ENCODE measurements at regions not wholly inside any gene's neighbourhood (a gene's known extent, or its start where the extent isn't known, plus 50 kb on each side); places are given as distances from the start of the nearest gene placed in this dataset.
"Not testable (repeated sequence)": the region's sequence is repeated elsewhere in the genome, so short reads cannot be mapped to it uniquely, and the experiment has no call there.

GRCh38 chr2:77666251-77666980 lies 144.2 kb upstream of the LRRTM4 start:
- Mint-ChIP-seq H3K4me1 (no peaks in the 10 kb centered on the region), H3K27me3 (no peaks in the 10 kb centered on the region), H3K4me3 (no peak overlapping the region), H3K27ac (no peak overlapping the region), H3K9me3 (no peaks in the 10 kb centered on the region), H3K36me3 (no peaks in the 10 kb centered on the region)
- ATAC-seq, result no peak

- H3K4me3 Mint-ChIP-seq, H3K9me3 Mint-ChIP-seq: not testable (repeated sequence)
Measured at GRCh38 chr2:77684543-77685319, 162.6 kb upstream of the LRRTM4 start.

GRCh38 chr2:77712601-77713000 lies 190.4 kb upstream of the LRRTM4 start:
- H3K27me3 Mint-ChIP-seq, result no peaks in the 10 kb centered on the region
- H3K36me3 Mint-ChIP-seq, result no peaks in the 10 kb centered on the region
- no peak overlapping the region for H3K4me3 Mint-ChIP-seq
- no peak overlapping the region for H3K27ac Mint-ChIP-seq
- no peaks in the 10 kb centered on the region for H3K4me1 Mint-ChIP-seq
- no peaks in the 10 kb centered on the region for H3K9me3 Mint-ChIP-seq
- ATAC-seq, result no peak

More at GRCh38 chr2:77684543-77685319, 162.6 kb upstream of the LRRTM4 start:
- not testable (repeated sequence) for H3K27ac Mint-ChIP-seq, H3K36me3 Mint-ChIP-seq, H3K27me3 Mint-ChIP-seq, ATAC-seq, H3K4me1 Mint-ChIP-seq

GRCh38 chr2:77713412-77713811 lies 191.2 kb upstream of the LRRTM4 start:
- Mint-ChIP-seq H3K4me1 (no peaks in the 10 kb centered on the region), H3K9me3 (no peaks in the 10 kb centered on the region), H3K4me3 (no peak overlapping the region), H3K27me3 (no peaks in the 10 kb centered on the region), H3K27ac (no peak overlapping the region), H3K36me3 (no peaks in the 10 kb centered on the region)
- ATAC-seq, result no peak

- Mint-ChIP-seq H3K36me3 (no peaks in the 10 kb centered on the region), H3K27ac (no peak overlapping the region), H3K9me3 (no peaks in the 10 kb centered on the region), H3K27me3 (no peaks in the 10 kb centered on the region), H3K4me1 (no peaks in the 10 kb centered on the region), H3K4me3 (no peak overlapping the region)
- no peak for ATAC-seq
Measured at GRCh38 chr2:77720115-77720514, 197.9 kb upstream of the LRRTM4 start.

- no peak for ATAC-seq
- Mint-ChIP-seq H3K9me3 (no peaks in the 10 kb centered on the region), H3K36me3 (no peaks in the 10 kb centered on the region), H3K4me1 (no peaks in the 10 kb centered on the region), H3K4me3 (no peak overlapping the region), H3K27ac (no peak overlapping the region), H3K27me3 (no peaks in the 10 kb centered on the region)
Measured at GRCh38 chr2:77721593-77721992, 199.4 kb upstream of the LRRTM4 start.

- Mint-ChIP-seq H3K9me3 (no peaks in the 10 kb centered on the region), H3K27me3 (no peaks in the 10 kb centered on the region)
Measured at GRCh38 chr2:77725045-77725444, 202.9 kb upstream of the LRRTM4 start.

GRCh38 chr2:77734662-77735340 lies 212.6 kb upstream of the LRRTM4 start:
- peaks cover 14% of the 10 kb centered on the region for H3K9me3 Mint-ChIP-seq
- H3K4me1 Mint-ChIP-seq, H3K36me3 Mint-ChIP-seq, H3K27ac Mint-ChIP-seq, H3K4me3 Mint-ChIP-seq, ATAC-seq, H3K27me3 Mint-ChIP-seq: not testable (repeated sequence)

More at GRCh38 chr2:77725045-77725444, 202.9 kb upstream of the LRRTM4 start:
- Mint-ChIP-seq H3K27ac (no peak overlapping the region), H3K36me3 (no peaks in the 10 kb centered on the region), H3K4me1 (no peaks in the 10 kb centered on the region), H3K4me3 (no peak overlapping the region)
- no peak for ATAC-seq

GRCh38 chr2:77737236-77737635 lies 215.1 kb upstream of the LRRTM4 start:
- Mint-ChIP-seq H3K27me3 (no peaks in the 10 kb centered on the region), H3K4me1 (no peaks in the 10 kb centered on the region), H3K4me3 (no peak overlapping the region), H3K27ac (no peak overlapping the region), H3K36me3 (no peaks in the 10 kb centered on the region), H3K9me3 (peaks cover 10% of the 10 kb centered on the region)
- ATAC-seq, result no peak

GRCh38 chr2:77746780-77747179 lies 224.6 kb upstream of the LRRTM4 start:
- H3K36me3 Mint-ChIP-seq, result no peaks in the 10 kb centered on the region
- no peaks in the 10 kb centered on the region for H3K4me1 Mint-ChIP-seq
- ATAC-seq, result no peak
- H3K9me3 Mint-ChIP-seq, result peaks cover 3% of the 10 kb centered on the region
- no peak overlapping the region for H3K27ac Mint-ChIP-seq
- no peak overlapping the region for H3K4me3 Mint-ChIP-seq
- no peaks in the 10 kb centered on the region for H3K27me3 Mint-ChIP-seq

GRCh38 chr2:77753710-77754345 lies 231.7 kb upstream of the LRRTM4 start:
- not testable (repeated sequence) for H3K4me1 Mint-ChIP-seq, H3K4me3 Mint-ChIP-seq, H3K9me3 Mint-ChIP-seq, H3K27me3 Mint-ChIP-seq, ATAC-seq, H3K36me3 Mint-ChIP-seq, H3K27ac Mint-ChIP-seq

GRCh38 chr2:77767388-77768076 lies 245.4 kb upstream of the LRRTM4 start:
- Mint-ChIP-seq H3K36me3 (no peaks in the 10 kb centered on the region), H3K27me3 (no peaks in the 10 kb centered on the region), H3K27ac (no peak overlapping the region), H3K4me3 (no peak overlapping the region), H3K4me1 (no peaks in the 10 kb centered on the region), H3K9me3 (peaks cover 8% of the 10 kb centered on the region)
- ATAC-seq, result no peak

GRCh38 chr2:77768508-77768907 lies 246.3 kb upstream of the LRRTM4 start:
- no peaks in the 10 kb centered on the region for H3K4me1 Mint-ChIP-seq
- H3K27ac Mint-ChIP-seq, result no peak overlapping the region

GRCh38 chr2:77778917-77779316 lies 256.7 kb upstream of the LRRTM4 start:
- H3K9me3 Mint-ChIP-seq, result peaks cover 10% of the 10 kb centered on the region
- no peak for ATAC-seq
- no peak overlapping the region for H3K27ac Mint-ChIP-seq
- H3K27me3 Mint-ChIP-seq, result no peaks in the 10 kb centered on the region
- no peak overlapping the region for H3K4me3 Mint-ChIP-seq
- H3K4me1 Mint-ChIP-seq, result no peaks in the 10 kb centered on the region
- no peaks in the 10 kb centered on the region for H3K36me3 Mint-ChIP-seq

More at GRCh38 chr2:77768508-77768907, 246.3 kb upstream of the LRRTM4 start:
- Mint-ChIP-seq H3K4me3 (no peak overlapping the region), H3K9me3 (peaks cover 7% of the 10 kb centered on the region), H3K36me3 (no peaks in the 10 kb centered on the region), H3K27me3 (no peaks in the 10 kb centered on the region)
- ATAC-seq, result no peak

GRCh38 chr2:77793500-77793899 lies 271.3 kb upstream of the LRRTM4 start:
- not testable (repeated sequence) for H3K9me3 Mint-ChIP-seq, H3K36me3 Mint-ChIP-seq, H3K27ac Mint-ChIP-seq, ATAC-seq, H3K4me1 Mint-ChIP-seq, H3K27me3 Mint-ChIP-seq, H3K4me3 Mint-ChIP-seq

All from stimulated activated memory B cell treated with anti-CD40 and anti-IgM and Interleukin-4, amounts not matched to agents 10 μg/mL and 1 μg/mL and 100 μg/mL, for 72 hours (primary cell).